PC-3 (cell line): ENCODE measurements at regions not wholly inside any gene's neighbourhood (a gene's known extent, or its start where the extent isn't known, plus 50 kb on each side); places are given as distances from the start of the nearest gene placed in this dataset.

ENCODE experiments used
- CTCF ChIP-seq: fragments of 300-600 bp; sonication (generic); conservative IDR thresholded peaks from 2 replicates; pipeline ENCODE4 v1.5.1; 2017; ENCODE audit warnings: antibody characterized with exemption, low read depth, mild to moderate bottlenecking, low read length
- EZH2 ChIP-seq: fragments of 300-600 bp; sonication (generic); IDR thresholded peaks from one replicate; pipeline ENCODE4 v1.6.1; 2017; ENCODE audit warnings: antibody characterized with exemption, mild to moderate bottlenecking, low read length; ENCODE audit not compliant: unreplicated experiment
- EZH2phosphoT487 ChIP-seq: fragments of 300-600 bp; sonication (generic); IDR thresholded peaks from 2 replicates; pipeline ENCODE4 v1.6.1; 2018; ENCODE audit warnings: mild to moderate bottlenecking, antibody characterized with exemption, low read length, borderline replicate concordance

GRCh38 chr7:45999541-45999940 lies 78.5 kb upstream of the IGFBP3 start:
- TF ChIP-seq CTCF (no peak), EZH2phosphoT487 (no peak), EZH2 (no peak)
